IPS-20b (cell line): ENCODE measurements at regions not wholly inside any gene's neighbourhood (a gene's known extent, or its start where the extent isn't known, plus 50 kb on each side); places are given as distances from the start of the nearest gene placed in this dataset.

Experiments
- H3K27ac ChIP-seq: one replicate; pipeline ENCODE4 v1.5.1; 2013; ENCODE audit warnings: low read length
- H3K27me3 ChIP-seq: 2 replicates; pipeline ENCODE4 v1.6.1; 2013; ENCODE audit warnings: mild to moderate bottlenecking, low read length, inconsistent platforms; ENCODE audit not compliant: insufficient read depth
- H3K36me3 ChIP-seq: 2 replicates; pipeline ENCODE4 v1.6.1; 2013; ENCODE audit warnings: low read depth, mild to moderate bottlenecking, inconsistent platforms, low read length, moderate library complexity; ENCODE audit not compliant: insufficient read depth
- H3K4me1 ChIP-seq: 2 replicates; pipeline ENCODE4 v1.6.1; 2013; ENCODE audit warnings: mild to moderate bottlenecking, control low read depth, inconsistent platforms, low read length, moderate library complexity; ENCODE audit not compliant: insufficient read depth
- H3K4me3 ChIP-seq: 2 replicates; pipeline ENCODE4 v1.5.1; 2013; ENCODE audit warnings: mild to moderate bottlenecking, low read length, inconsistent platforms
- H3K9ac ChIP-seq: 2 replicates; pipeline ENCODE4 v1.6.1; 2013; ENCODE audit warnings: low read depth, mild to moderate bottlenecking, inconsistent platforms, low read length, moderate library complexity
- H3K9me3 ChIP-seq: 2 replicates; pipeline ENCODE4 v1.6.1; 2013; ENCODE audit warnings: mild to moderate bottlenecking, low read depth, low read length, inconsistent platforms; ENCODE audit not compliant: insufficient read depth

GRCh38 chr13:44287958-44288357, 85.7 kb upstream of the SERP2 start:
- H3K4me3 ChIP-seq: no peak overlapping the region
- H3K27ac ChIP-seq: no peak overlapping the region
- H3K9me3 ChIP-seq: no peaks in the 10 kb centered on the region
- H3K27me3 ChIP-seq: no peaks in the 10 kb centered on the region
- no peak overlapping the region for H3K9ac ChIP-seq
- H3K4me1 ChIP-seq: no peaks in the 10 kb centered on the region; the same call in 1 of the 2 replicates
- H3K36me3 ChIP-seq: no peaks in the 10 kb centered on the region

GRCh38 chr13:44292545-44292944, 81.1 kb upstream of the SERP2 start:
- Histone ChIP-seq H3K9me3 (no peaks in the 10 kb centered on the region), H3K4me1 (no peaks in the 10 kb centered on the region), H3K4me3 (no peak overlapping the region), H3K27ac (no peak overlapping the region), H3K9ac (no peak overlapping the region), H3K36me3 (no peaks in the 10 kb centered on the region), H3K27me3 (no peaks in the 10 kb centered on the region)

GRCh38 chr13:44293374-44293773, 80.2 kb upstream of the SERP2 start:
- Histone ChIP-seq H3K9ac (no peak overlapping the region), H3K9me3 (no peaks in the 10 kb centered on the region), H3K36me3 (no peaks in the 10 kb centered on the region), H3K27me3 (no peaks in the 10 kb centered on the region), H3K4me3 (no peak overlapping the region), H3K27ac (no peak overlapping the region), H3K4me1 (no peaks in the 10 kb centered on the region)

GRCh38 chr13:44293908-44294735, 79.5 kb upstream of the SERP2 start:
- no peaks in the 10 kb centered on the region for H3K36me3 ChIP-seq
- H3K4me1 ChIP-seq: no peaks in the 10 kb centered on the region
- H3K27me3 ChIP-seq: no peaks in the 10 kb centered on the region
- no peak overlapping the region for H3K9ac ChIP-seq
- no peak overlapping the region for H3K27ac ChIP-seq
- H3K4me3 ChIP-seq: no peak overlapping the region
- no peaks in the 10 kb centered on the region for H3K9me3 ChIP-seq

GRCh38 chr13:44294876-44295275, 78.7 kb upstream of the SERP2 start:
- H3K4me3 ChIP-seq: no peak overlapping the region
- H3K27ac ChIP-seq: no peak overlapping the region
- H3K36me3 ChIP-seq: no peaks in the 10 kb centered on the region
- H3K4me1 ChIP-seq: no peaks in the 10 kb centered on the region
- no peaks in the 10 kb centered on the region for H3K9me3 ChIP-seq
- H3K27me3 ChIP-seq: no peaks in the 10 kb centered on the region
- no peak overlapping the region for H3K9ac ChIP-seq

GRCh38 chr13:44296856-44297255, 76.8 kb upstream of the SERP2 start:
- no peaks in the 10 kb centered on the region for H3K36me3 ChIP-seq
- no peak overlapping the region for H3K27ac ChIP-seq
- no peak overlapping the region for H3K9ac ChIP-seq
- no peaks in the 10 kb centered on the region; the same call in 1 of the 2 replicates for H3K27me3 ChIP-seq
- no peaks in the 10 kb centered on the region for H3K9me3 ChIP-seq
- no peak overlapping the region for H3K4me3 ChIP-seq
- H3K4me1 ChIP-seq: no peaks in the 10 kb centered on the region

GRCh38 chr13:44298314-44298713, 75.3 kb upstream of the SERP2 start:
- no peak overlapping the region for H3K9ac ChIP-seq
- H3K9me3 ChIP-seq: no peaks in the 10 kb centered on the region
- H3K4me1 ChIP-seq: no peaks in the 10 kb centered on the region
- no peak overlapping the region for H3K27ac ChIP-seq
- peaks cover 2% of the 10 kb centered on the region; the same call in 1 of the 2 replicates for H3K27me3 ChIP-seq
- H3K4me3 ChIP-seq: no peak overlapping the region
- H3K36me3 ChIP-seq: no peaks in the 10 kb centered on the region

GRCh38 chr13:44299152-44299943, 74.3 kb upstream of the SERP2 start:
- Histone ChIP-seq H3K36me3 (no peaks in the 10 kb centered on the region), H3K27me3 (peaks cover 12% of the 10 kb centered on the region), H3K4me1 (no peaks in the 10 kb centered on the region), H3K4me3 (no peak overlapping the region), H3K9me3 (no peaks in the 10 kb centered on the region), H3K9ac (no peak overlapping the region), H3K27ac (no peak overlapping the region)

GRCh38 chr13:44300895-44301638, 72.6 kb upstream of the SERP2 start:
- H3K36me3 ChIP-seq: no peaks in the 10 kb centered on the region
- H3K4me3 ChIP-seq: no peak overlapping the region
- peaks cover 10% of the 10 kb centered on the region for H3K4me1 ChIP-seq
- H3K9me3 ChIP-seq: no peaks in the 10 kb centered on the region
- H3K9ac ChIP-seq: no peak overlapping the region
- no peak overlapping the region for H3K27ac ChIP-seq
- peaks cover 30% of the 10 kb centered on the region for H3K27me3 ChIP-seq

GRCh38 chr13:44301639-44302015, 72.0 kb upstream of the SERP2 start:
- no peak overlapping the region for H3K9ac ChIP-seq
- no peak overlapping the region for H3K4me3 ChIP-seq
- no peak overlapping the region for H3K27ac ChIP-seq
- no peaks in the 10 kb centered on the region for H3K36me3 ChIP-seq
- H3K4me1 ChIP-seq: peaks cover 13% of the 10 kb centered on the region
- H3K9me3 ChIP-seq: no peaks in the 10 kb centered on the region
- peaks cover 35% of the 10 kb centered on the region for H3K27me3 ChIP-seq

- no peak overlapping the region for H3K27ac ChIP-seq
- H3K36me3 ChIP-seq: no peaks in the 10 kb centered on the region
- H3K27me3 ChIP-seq: peaks cover 38% of the 10 kb centered on the region
- no peak overlapping the region for H3K9ac ChIP-seq
- peaks cover 17% of the 10 kb centered on the region for H3K4me1 ChIP-seq
- no peaks in the 10 kb centered on the region for H3K9me3 ChIP-seq
- H3K4me3 ChIP-seq: no peak overlapping the region
These were observed 71.4 kb upstream of the SERP2 start for GRCh38 chr13:44302233-44302632.
